ENCODE measurements at regions not wholly inside any gene's neighbourhood (a gene's known extent, or its start where the extent isn't known, plus 50 kb on each side); places are given as distances from the start of the nearest gene placed in this dataset.
"Not testable (repeated sequence)": the region's sequence is repeated elsewhere in the genome, so short reads cannot be mapped to it uniquely, and the experiment has no call there.

DNA sequence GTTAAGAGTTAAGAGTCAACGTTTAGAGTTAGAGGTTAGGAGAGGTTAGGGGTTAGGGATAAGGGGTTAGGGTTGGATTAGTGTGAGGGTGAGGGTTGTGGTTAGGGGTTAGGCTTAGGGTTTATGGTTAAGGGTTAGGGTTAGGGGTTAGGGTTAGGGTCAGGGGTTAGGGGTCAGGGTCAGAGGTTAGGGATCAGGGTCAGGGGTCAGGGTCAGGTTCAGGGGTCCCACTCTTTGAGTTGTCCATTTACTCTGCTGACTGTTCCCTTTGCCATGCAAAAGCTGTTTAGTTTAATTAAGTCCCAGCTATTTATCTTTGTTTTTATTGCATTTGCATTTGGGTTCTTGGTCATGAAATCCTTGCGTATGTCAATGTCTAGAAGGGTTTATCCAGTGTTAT, 3702.0 kb upstream of the OR11H1 start:
- TF ChIP-seq POLR2A, CTCF (IDR thresholded peaks at IDR 0.05): not testable (repeated sequence)

All from uterus (tissue), 2 donors.